Panc1 (cell line): ENCODE measurements at regions not wholly inside any gene's neighbourhood (a gene's known extent, or its start where the extent isn't known, plus 50 kb on each side); places are given as distances from the start of the nearest gene placed in this dataset.
"Not testable (repeated sequence)": the region's sequence is repeated elsewhere in the genome, so short reads cannot be mapped to it uniquely, and the experiment has no call there.

Experiments
- CTCF ChIP-seq: fragments of 450-650 bp; IDR thresholded peaks from 2 replicates; pipeline ENCODE4 v1.5.1; 2017; ENCODE audit warnings: mild to moderate bottlenecking
- POLR2AphosphoS5 ChIP-seq: IDR thresholded peaks from 2 replicates; pipeline ENCODE4 v1.6.1; 2012; ENCODE audit warnings: mild to moderate bottlenecking, low read depth, low read length, moderate library complexity
- SIN3A ChIP-seq: IDR thresholded peaks from 2 replicates; pipeline ENCODE4 v1.6.1; 2012; ENCODE audit warnings: low read depth, mild to moderate bottlenecking, low read length, moderate library complexity, borderline replicate concordance; ENCODE audit not compliant: insufficient read depth
- TCF7L2 ChIP-seq: IDR thresholded peaks from 2 replicates; pipeline ENCODE4 v1.6.1; 2011; ENCODE audit warnings: mild to moderate bottlenecking, low read depth, low read length, inconsistent platforms
- TF ChIP-seq, protein P1 (sequence below), 2 experiments: IDR thresholded peaks; 2 replicates each; pipeline ENCODE4 v1.6.1; 2011 to 2012; ENCODE audit warnings: low read depth in 2 of 2, control low read depth in 1 of 2, low read length in 1 of 2, mild to moderate bottlenecking in 1 of 2, moderate library complexity in 1 of 2; ENCODE audit not compliant: insufficient read depth in 1 of 2

- not testable (repeated sequence) for TF ChIP-seq CTCF, POLR2AphosphoS5, SIN3A, TCF7L2
- TF ChIP-seq, protein P1, sequence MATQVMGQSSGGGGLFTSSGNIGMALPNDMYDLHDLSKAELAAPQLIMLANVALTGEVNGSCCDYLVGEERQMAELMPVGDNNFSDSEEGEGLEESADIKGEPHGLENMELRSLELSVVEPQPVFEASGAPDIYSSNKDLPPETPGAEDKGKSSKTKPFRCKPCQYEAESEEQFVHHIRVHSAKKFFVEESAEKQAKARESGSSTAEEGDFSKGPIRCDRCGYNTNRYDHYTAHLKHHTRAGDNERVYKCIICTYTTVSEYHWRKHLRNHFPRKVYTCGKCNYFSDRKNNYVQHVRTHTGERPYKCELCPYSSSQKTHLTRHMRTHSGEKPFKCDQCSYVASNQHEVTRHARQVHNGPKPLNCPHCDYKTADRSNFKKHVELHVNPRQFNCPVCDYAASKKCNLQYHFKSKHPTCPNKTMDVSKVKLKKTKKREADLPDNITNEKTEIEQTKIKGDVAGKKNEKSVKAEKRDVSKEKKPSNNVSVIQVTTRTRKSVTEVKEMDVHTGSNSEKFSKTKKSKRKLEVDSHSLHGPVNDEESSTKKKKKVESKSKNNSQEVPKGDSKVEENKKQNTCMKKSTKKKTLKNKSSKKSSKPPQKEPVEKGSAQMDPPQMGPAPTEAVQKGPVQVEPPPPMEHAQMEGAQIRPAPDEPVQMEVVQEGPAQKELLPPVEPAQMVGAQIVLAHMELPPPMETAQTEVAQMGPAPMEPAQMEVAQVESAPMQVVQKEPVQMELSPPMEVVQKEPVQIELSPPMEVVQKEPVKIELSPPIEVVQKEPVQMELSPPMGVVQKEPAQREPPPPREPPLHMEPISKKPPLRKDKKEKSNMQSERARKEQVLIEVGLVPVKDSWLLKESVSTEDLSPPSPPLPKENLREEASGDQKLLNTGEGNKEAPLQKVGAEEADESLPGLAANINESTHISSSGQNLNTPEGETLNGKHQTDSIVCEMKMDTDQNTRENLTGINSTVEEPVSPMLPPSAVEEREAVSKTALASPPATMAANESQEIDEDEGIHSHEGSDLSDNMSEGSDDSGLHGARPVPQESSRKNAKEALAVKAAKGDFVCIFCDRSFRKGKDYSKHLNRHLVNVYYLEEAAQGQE (IDR thresholded peaks at IDR 0.05; ENCODE audit: insufficient read depth in 1 of 2, low read depth in 2 of 2, low read length in 1 of 2) = not testable (repeated sequence)
Observed at GRCh38 chr6:142016666-142017065, 116.1 kb upstream of the GJE1 start.
